HEK293 (cell line): ENCODE measurements at regions not wholly inside any gene's neighbourhood (a gene's known extent, or its start where the extent isn't known, plus 50 kb on each side); places are given as distances from the start of the nearest gene placed in this dataset.

ENCODE experiments used
- ZBTB49 ChIP-seq: fragments of 450-650 bp; formaldehyde crosslinking; IDR thresholded peaks from 2 replicates; pipeline ENCODE4 v1.5.1; 2016; ENCODE audit warnings: missing biosample characterization, missing genetic modification characterization, low read depth
- ZIC2 ChIP-seq: fragments of 450-650 bp; formaldehyde crosslinking; IDR thresholded peaks from 2 replicates; pipeline ENCODE4 v1.5.1; 2016; ENCODE audit warnings: missing biosample characterization, missing genetic modification characterization
- ZNF274 ChIP-seq, 2 experiments: fragments of 200-500 bp in 1 of 2; fragments of 450-650 bp in 1 of 2; sonication (Bioruptor generic) in 1 of 2; formaldehyde crosslinking in 1 of 2; IDR thresholded peaks; 2 replicates each; pipeline versions ENCODE4 v1.5.1 to v1.6.1; 2014 to 2016; ENCODE audit warnings: borderline replicate concordance in 1 of 2, inconsistent platforms in 1 of 2, low read length in 1 of 2, missing biosample characterization in 1 of 2, missing genetic modification characterization in 1 of 2
- ZNF404 ChIP-seq: fragments of 450-650 bp; formaldehyde crosslinking; IDR thresholded peaks from 2 replicates; pipeline ENCODE4 v1.5.1; 2017; ENCODE audit warnings: missing biosample characterization, missing genetic modification characterization
- ZNF658 ChIP-seq: fragments of 450-650 bp; formaldehyde crosslinking; IDR thresholded peaks from 2 replicates; pipeline ENCODE4; 2016; ENCODE audit warnings: missing biosample characterization, missing genetic modification characterization

GRCh38 chrX:150203248-150203645 is 159.9 kb upstream of the MAMLD1 start:
- TF ChIP-seq ZBTB49, result no peak
- no peak for TF ChIP-seq ZIC2 (tag by site-specific recombination)
- TF ChIP-seq ZNF404 (tag by site-specific recombination), result no peak
- no peak for TF ChIP-seq ZNF274 (IDR thresholded peaks at IDR 0.05; ENCODE audit: low read length)
- no peak for TF ChIP-seq ZNF274 (tag by site-specific recombination; IDR thresholded peaks at IDR 0.05; ENCODE audit: borderline replicate concordance)
- TF ChIP-seq ZNF658 (tag by site-specific recombination), result no peak
